G401.6 (cell line): ENCODE measurements at regions not wholly inside any gene's neighbourhood (a gene's known extent, or its start where the extent isn't known, plus 50 kb on each side); places are given as distances from the start of the nearest gene placed in this dataset.

Source experiments
- FAIRE-seq: peaks from 2 replicates; lab custom pipeline; 2012; peaks lifted over from hg19 to GRCh38; lab: Jason Lieb, UNC

DNA sequence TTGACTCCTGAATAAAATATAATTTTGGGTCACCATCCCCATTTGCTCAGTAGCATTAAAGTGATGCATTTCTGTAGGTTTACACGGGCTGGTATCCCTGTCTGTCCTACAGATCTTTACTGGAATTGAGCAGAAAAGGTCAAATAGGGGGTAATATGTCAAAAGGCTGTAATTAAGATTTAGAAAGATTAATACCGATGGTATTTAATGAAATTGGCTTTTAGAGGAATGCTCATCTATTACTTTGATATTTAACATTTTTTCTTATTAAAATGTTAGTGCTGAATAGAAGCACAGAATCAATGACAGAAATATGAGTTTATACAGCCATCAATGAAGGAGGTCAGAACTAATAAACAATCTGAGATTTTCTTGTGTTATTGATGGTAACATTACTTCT, 1762.2 kb upstream of the WWC1 start:
- FAIRE-seq, result no peak

DNA sequence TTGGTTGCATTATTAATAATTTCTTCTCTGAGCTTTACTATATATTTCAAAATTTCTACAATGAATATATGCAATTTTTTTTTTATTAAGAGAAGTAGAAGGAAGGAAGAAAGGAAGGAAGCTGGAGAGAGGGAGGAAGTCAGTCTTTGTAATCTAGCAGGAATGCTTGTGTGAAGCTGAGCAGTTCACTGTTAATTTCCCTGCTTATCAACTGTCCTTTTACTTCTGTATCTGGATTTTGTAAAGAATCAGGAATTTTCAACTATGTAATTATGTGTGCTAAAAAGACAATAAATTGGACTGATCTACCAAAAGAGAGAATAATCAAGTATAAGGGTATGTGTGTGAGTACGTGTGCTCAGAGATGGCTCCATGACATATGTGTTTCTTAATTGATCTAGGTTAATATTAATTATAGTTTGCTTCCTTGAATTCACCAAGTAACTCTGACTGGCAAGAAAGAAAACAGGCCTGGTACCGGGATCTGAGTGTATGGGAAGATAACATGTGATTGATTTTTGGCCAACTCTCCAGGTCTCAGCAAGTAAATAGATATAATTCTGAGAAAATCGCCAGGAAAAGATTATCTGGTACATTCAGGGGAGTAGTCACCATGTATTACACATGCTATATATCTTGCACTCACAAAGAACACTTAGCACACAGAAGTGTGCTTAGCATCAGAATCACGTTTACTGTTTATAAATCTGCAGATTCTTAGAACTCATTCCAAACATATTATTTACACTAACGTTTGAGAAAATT, 1758.8 kb upstream of the WWC1 start:
- no peak for FAIRE-seq

DNA sequence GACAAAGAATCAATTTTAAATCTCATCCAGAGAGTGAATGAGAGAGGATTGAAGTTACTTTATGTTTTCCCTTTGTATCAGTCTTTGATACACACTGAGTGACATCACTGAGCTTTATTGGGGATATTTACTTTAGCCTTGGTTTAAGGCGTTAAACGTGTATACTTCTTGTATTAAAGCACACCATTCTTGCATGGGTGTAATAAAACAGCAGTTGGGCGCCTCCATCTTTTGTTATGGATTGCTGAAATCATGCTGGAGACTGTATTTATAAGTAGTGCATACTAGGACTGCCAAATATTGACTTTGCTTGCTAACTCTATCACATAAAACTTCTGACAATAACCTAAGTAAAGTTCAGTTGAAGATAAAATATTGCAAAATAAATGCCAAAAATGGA, 1755.8 kb upstream of the WWC1 start:
- no peak for FAIRE-seq

DNA sequence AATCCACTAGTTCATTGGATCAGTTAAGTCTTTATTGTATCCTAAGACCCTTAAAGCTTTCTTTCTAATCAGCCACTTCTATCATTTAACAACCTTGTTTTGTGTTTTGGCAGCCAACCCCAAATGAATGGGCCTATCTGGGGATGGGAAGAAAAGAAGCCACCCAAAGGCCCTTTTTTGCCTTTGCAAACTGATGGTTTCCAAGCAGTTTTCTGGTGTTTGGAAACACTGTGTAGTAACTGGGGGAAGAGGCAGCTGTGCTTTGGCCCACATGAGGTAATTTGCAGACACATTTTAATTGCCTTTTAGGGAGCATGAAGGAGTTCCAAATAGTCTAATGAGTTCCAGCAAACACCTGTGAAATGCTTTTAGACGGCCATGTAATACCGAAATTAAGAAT, 1751.3 kb upstream of the WWC1 start:
- no peak for FAIRE-seq

DNA sequence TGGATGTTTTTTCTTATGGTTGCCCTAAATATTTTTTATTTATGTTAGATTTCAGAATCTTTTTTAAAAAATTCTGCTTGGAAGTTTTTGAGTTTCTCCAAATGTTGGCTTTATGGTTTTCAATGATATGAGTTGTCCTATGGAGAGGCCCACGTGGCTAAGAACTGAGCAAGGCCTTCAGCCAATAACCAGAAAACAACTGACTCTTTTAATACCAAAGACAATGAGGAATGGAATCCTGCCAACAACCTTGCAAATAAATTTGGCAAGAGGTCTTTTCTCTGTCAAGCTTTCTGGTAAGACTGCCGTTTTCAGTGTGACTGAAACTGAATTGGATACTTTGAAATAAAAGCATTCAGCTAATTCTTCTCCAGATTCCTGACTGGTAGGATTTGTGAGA, 1740.1 kb upstream of the WWC1 start:
- FAIRE-seq, result no peak

DNA sequence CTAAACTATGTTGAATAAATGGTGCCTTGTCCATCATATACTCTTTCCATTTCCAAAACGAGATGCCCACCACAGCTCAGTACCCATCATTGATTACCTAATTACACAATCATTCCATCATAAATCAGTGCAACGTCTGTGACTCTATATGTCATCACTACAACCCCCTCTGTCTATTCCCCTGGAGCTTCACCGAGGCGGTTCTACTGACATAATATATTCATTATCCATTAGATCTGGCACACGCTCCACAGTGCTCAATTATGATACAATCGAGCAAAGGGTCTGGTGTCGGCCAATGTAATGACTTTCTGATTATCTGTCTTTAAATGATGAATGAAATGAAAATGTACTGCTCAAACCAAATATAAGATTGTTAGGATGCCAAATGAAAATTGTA, 1737.7 kb upstream of the WWC1 start:
- FAIRE-seq, result no peak

DNA sequence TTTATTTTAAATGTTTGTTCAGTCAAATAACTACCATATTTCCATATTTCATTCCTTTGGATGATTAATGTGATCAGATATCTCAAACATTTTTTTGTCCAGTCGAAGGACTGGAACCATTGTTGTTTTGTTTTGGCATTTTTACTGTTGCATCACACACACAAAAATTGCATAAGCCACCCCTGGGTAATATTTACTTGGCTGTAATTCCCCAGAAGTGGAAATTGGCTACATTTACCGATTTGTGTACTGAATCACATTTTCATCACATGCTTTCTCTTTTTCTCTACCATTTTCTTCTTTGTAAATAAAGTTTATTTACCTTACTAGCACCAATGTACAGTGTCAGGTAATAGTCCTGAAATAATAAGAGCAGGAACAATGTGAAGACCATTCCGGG, 1729.7 kb upstream of the WWC1 start:
- FAIRE-seq, result no peak

DNA sequence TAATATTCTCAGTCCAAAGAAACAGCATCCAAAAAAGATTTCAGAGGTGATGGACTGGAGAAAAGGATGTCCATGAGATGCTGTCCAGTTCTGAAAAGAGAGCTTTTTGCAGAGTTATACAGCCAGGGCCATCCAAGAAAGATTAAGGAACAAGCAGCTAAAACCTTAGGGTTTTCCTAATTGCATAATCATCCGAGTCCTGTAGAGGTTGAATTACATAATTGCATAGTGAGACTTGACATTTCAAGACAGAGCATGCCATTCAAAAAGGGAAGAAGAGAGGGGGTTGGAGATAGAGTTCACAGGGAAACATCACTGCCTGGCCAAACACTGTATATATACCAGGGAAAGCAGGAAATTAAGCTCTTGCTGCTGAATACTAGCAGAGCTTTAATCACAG, 1729.2 kb upstream of the WWC1 start:
- no peak for FAIRE-seq

DNA sequence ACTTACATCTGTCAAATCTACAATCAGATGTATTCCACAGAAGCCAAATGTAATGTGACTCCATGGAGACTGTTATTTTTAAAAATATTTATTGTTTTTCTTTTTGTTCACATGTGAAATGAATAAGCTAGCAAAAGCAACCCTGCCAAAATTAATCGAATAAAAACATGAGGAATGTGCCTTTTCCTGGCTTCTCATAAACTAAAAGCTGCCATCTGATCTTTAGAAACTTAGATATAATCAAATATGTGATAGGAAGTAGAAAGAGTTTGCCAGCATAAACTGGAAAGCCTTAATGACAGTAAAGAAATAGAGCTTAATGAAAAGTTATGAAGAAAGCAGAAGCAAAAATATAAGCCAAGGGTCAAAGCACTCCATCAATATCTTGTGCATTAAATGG, 1724.7 kb upstream of the WWC1 start:
- FAIRE-seq, result no peak

DNA sequence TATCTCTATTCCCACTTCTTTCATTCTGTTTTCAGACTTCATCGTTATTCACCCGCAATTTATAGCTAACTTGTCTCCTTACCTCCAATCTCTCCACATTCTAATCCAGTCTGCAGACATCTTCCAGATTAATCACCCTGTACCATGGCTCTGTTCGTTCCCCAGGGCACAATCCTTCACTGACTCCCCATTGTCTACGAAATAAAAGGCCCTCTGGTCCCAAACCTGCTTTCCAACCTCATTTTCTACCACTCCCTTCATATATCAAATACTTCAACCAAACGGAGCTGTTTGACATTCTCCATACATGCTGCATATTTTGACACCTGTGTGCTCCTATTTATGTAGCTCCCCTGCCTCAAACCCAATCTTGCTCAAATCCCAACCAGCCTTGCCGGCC, 1720.6 kb upstream of the WWC1 start:
- FAIRE-seq, result no peak

DNA sequence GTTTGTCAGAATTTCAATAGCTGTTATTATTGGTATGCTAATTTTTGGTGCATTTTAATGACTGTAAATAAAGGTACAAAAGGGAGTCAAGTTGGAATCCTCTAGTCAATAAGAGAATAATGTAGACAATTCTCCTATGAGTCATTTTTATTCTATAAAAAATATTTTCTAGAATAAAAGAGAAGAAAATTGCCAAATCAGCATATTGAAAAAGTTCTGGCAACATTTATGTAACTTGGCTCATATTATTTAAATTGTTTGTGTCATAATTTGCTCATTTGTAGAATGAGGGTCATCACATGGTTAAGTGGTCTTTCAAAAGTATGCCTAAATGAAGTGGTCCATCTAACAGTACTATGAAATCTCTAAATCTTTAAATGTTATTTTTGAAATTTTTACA, 1719.8 kb upstream of the WWC1 start:
- no peak for FAIRE-seq

DNA sequence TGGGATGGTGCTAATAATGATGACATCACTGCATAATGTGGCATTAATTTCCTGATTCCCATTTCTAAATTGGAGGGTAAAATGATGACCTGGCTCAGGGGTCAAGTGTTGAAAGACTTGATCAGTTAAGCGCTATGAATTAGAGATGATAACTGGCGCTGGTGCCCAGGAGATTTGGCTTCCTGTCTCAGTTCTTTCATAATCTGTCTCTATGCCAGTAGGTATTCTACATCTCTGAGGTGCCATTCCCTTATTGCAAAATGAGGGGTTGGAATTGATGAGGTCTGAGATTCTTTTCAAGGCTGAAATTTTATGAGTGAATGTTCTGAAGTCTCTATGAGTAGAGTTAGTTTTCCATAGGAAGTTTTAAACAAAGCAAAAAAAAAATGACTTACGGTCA, 1715.1 kb upstream of the WWC1 start:
- FAIRE-seq, result no peak

DNA sequence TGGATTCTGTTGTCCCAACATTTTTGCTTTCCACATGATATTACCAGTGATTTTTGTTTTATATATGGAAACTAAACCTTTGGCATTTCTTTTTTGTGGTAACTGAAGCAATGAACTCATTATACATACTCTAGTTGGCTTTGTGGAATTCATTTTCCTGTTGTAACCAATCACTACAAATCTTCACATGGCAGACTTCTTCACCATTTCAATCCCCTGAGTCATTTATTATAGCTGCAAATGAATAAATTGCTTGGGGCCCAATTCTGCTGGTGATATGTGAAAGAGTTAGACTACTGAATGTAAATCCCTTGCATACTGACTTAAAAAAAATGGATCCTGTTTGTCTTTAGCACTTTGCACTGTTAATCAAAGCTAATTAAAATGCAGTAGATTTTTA, 1709.6 kb upstream of the WWC1 start:
- FAIRE-seq, result no peak

DNA sequence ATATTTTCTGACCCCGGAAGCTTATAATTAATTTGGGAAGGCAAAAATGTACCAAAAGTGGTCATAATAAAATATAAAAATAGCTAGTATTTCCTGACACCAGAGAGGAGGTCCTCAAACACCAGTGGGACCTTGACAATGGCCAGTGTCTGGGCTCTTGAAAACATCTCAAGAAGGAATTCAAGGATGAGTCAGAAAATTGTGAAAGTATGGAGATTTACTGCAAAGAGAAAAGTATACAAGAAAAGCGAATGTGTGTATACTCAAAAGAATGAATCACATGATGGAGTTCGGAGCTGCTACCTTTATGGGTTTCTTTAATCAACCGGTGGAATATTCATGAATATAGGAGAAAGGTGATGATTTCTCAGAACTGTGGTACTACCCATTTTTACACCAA, 1709.0 kb upstream of the WWC1 start:
- FAIRE-seq, result no peak

DNA sequence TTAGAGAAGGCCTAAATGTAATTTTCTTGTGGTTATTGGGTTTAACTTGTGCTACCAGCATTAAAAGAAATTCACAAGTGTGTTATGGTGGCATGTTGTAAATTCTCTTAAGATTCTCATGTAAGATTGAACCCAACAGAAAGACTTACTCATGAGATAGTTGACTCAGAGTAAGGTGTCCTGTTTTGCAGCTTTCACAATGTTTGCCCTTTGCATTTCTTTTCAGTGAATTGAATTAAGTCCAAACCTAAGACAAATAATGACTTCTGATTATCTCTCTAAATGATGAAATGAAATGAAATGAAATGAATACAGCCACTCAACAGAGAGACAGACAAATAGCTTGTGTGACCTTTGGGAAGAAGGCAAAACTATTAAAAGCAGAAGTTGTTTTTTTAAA, 1696.9 kb upstream of the WWC1 start:
- no peak for FAIRE-seq

DNA sequence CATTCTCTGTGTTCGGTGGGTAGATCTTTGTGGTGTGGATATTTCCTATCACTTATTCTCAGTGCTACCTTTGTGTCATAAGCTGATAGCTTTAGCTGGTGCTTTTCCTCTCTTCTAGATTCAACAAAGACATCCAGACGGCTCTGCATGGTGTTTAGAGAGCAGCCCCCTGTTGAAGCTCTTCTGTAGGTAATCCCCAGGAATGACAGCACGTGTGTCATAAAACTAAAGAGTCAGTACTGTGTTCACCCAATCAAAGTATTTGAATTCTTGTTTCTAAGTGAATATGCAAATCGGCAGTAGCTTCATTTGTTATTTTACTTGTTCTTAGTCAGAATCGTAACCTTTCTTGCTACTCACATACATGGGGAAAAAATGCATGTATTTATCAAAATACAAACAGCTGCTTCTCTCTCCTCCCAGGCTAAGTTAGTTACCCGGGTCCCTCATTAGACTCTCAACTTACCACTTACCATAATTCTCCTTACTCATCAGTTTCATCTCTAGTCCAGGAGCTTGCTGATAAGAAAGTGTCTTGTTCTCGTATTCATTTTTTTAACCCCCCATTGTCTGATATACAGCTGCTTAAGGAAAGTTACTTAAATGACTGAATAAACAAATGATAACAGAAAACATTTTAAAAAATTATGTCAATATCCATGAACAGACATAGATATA, 1696.0 kb upstream of the WWC1 start:
- FAIRE-seq, result no peak

DNA sequence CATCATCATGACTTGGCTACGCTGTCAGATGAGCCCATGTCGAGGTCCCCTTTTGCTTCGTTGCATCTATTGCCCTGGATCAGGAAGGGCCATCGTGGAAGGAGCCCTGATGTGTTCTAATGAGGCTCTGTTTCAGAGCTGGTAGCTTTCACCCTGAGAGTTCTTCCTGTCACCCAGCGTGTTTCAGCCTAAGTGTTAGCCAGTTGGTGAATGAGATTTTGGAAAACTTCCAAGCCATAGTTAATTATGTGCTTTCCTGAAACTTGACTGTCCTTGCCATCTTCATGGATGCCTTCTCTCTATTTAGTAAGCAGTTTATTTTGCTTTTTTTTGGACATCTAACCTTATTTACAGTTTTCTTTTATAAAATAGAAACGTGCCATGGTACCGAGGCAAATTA, 1695.4 kb upstream of the WWC1 start:
- no peak for FAIRE-seq

DNA sequence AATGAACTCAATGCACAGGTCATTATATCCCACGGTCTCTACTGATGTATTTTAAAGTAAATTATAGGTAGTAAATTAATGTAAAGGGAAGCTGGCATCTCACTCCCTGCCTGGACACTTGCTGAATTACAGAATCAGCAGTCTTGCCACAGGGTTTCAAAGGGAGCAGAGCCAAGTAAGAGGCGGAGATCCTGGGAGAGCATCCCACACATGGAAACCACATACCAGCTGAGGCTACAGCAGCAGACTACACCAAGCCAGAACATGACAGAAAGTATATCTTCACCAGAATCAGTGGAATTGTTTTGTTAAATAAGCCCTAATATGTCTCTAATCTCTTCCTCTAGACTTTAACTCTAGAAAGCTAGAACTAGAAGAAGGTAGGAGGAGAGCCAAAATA, 1689.2 kb upstream of the WWC1 start:
- FAIRE-seq, result no peak

DNA sequence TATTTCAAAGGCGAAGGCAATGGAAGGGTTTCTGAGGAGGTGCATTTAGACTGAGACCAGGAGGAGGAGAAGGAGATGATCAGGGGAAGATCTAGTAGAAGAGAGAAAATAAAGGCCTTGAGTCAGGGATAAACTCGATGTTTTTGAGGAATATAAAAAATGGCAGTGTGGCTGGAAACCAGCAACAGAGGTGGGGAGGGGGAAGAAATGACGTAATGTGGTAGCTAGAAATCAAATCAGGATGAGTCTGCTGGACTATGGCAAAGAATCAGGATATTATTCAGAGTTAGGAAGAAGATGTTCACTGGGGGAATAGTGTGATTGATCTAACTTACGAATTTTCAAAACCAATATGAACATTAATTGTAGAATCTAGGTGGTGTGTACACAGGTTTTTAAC, 1673.9 kb upstream of the WWC1 start:
- FAIRE-seq, result no peak

DNA sequence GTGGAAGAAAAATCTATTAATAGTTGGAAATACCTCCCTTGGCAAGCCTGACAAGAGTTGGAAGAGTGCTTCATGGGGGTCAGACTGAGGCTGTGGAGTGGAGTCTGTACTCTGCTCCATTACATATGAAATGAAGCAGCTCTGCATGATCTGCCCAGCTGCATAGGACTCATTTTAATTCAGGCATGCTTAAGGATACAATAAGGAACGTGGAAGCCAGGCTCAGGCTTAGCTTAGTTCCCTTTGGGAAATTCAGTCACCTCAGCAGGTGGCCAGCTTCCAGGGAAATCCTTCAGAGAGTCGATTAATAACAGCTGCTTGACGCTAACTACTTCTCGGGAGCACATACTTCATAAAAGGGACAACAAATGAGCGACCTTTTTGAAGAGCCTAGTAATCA, 1672.9 kb upstream of the WWC1 start:
- FAIRE-seq, result no peak

DNA sequence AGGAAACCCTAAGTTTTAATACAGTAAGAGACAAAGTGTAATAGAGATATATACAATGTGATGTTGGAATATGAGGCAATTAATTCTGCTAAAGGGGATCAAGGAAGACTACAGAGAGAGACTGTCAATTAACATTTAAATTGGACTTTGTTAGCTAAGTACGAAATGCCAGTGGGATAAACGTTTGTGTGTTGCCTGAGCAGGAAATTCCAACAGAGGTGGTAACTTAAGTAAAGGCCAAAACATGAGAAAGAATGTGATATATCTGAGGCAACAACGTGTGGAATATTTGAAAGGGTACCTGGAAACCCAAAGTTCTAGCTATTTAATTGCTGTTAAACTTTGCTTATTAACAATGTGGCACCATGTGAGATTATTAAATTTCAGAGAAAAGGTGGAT, 1666.9 kb upstream of the WWC1 start:
- FAIRE-seq, result no peak

DNA sequence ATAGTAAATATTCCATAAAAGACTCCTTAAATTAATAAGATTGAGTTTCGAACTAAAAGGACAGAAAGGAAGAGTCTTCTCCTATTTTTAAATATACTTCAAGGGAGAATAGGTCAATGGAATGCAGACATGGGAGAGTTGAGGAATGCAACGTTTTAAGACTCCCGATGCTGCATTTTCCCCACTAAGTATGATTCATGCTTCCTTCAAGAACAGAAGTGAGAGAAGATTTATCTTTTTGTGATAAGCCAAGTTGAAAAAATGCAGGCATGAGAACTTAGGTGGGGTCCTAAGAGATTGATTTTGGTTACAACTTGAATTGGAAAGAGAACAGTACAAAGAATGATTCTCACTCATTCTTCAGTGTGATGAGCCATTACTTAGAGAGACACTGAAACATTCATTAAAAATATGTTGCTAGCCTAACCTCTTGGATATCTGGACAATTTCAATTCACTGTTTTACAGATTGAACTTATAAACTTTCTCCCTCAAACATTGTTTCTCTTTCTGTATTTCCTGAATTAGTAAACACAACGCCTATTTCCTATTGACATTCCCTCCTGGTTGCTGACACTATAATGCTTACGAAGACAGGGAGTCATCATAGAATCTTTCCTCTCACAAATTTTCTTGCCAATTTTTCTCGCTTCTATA, 1666.1 kb upstream of the WWC1 start:
- no peak for FAIRE-seq

DNA sequence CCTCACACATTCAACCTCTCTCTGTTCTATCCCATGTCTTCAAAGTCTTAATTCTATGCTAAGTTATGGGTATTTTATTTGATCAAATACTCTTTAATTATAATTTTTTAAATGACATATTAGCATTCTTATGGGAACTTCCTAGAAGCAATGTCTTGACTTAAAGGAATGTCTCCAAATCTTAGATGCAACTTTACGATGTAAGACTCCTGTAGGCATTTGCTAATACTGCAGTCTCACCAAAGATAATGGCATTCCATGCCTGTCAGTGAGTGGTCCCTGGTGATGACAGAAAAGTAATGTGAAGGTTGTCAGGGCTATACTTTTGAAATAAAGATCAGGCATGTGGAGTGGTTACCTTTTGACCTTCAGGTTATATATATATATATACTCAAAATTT, 1654.2 kb upstream of the WWC1 start:
- no peak for FAIRE-seq

DNA sequence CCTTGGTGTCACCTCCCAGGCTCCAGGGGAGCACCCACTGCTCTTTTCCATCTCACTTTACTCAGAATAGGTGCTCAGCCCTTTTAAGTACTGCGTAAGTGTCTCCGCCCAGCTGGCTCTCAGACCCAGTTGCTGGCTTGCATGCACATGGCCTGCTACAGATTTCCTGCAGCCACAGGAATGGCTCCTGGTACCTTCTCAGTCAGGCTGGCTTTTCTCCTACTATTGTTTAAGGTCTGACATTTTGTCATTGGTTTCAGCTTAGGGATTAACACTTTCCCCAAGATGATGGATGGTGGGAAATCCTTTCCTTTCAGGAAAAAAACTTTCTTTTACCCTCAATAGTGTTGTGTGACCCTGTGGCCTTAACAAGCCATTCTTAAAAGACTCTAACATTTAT, 1652.3 kb upstream of the WWC1 start:
- FAIRE-seq, result no peak
